ENCODE measurements at regions not wholly inside any gene's neighbourhood (a gene's known extent, or its start where the extent isn't known, plus 50 kb on each side); places are given as distances from the start of the nearest gene placed in this dataset.

DNA sequence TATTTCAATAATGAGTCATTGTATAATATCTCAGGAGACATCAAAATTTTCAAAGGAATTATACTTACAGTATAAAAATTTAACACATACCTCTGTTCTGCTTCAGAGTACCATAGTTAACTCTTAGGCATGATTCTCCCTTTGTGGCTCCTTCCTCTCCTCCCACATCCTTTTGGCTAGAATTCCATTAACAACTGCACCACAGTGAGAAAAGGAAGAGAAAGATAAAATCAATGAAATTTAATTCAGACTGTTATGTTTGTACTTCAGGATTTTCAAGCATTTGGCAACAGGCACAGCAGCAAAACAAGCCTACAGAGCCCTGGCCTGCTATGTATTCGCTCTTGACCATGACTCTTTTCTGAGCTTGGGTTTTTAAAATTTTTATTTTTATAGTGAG lies 57.2 kb upstream of the SGIP1 start:
- TF ChIP-seq, protein P1, sequence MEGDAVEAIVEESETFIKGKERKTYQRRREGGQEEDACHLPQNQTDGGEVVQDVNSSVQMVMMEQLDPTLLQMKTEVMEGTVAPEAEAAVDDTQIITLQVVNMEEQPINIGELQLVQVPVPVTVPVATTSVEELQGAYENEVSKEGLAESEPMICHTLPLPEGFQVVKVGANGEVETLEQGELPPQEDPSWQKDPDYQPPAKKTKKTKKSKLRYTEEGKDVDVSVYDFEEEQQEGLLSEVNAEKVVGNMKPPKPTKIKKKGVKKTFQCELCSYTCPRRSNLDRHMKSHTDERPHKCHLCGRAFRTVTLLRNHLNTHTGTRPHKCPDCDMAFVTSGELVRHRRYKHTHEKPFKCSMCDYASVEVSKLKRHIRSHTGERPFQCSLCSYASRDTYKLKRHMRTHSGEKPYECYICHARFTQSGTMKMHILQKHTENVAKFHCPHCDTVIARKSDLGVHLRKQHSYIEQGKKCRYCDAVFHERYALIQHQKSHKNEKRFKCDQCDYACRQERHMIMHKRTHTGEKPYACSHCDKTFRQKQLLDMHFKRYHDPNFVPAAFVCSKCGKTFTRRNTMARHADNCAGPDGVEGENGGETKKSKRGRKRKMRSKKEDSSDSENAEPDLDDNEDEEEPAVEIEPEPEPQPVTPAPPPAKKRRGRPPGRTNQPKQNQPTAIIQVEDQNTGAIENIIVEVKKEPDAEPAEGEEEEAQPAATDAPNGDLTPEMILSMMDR (conservative IDR thresholded peaks at IDR 0.05) = no peak
- Mint-ChIP-seq H3K36me3 (ENCODE audit: insufficient read depth in 1 of 3, low read depth in 3 of 3) (no peaks in the 10 kb centered on the region), H3K27ac (no peak overlapping the region), H3K9me3 (peaks cover 0 to 7% of the 10 kb centered on the region in 2 experiments; a peak in 2 of 5 replicates), H3K27me3 (ENCODE audit: low read depth) (no peaks in the 10 kb centered on the region), H3K4me3 (no peak overlapping the region), H3K4me1 (peaks cover 3 to 4% of the 10 kb centered on the region in 2 experiments; a peak in 1 of 4 replicates)
- Histone ChIP-seq H3K9me3 (ENCODE audit: control insufficient read depth, low read depth, low read length) (no peaks in the 10 kb centered on the region), H3K4me2 (ENCODE audit: insufficient read depth, insufficient read length, low read length) (no peak overlapping the region), H3K23ac (ENCODE audit: insufficient read length, low read depth, low read length) (no peak overlapping the region), H3K79me2 (ENCODE audit: insufficient read depth, low read length) (no peaks in the 10 kb centered on the region), H3K79me1 (ENCODE audit: insufficient read depth, low read depth, low read length, poor library complexity, severe bottlenecking) (no peaks in the 10 kb centered on the region), H2BK120ac (ENCODE audit: low read depth, low read length, poor library complexity, severe bottlenecking) (no peak overlapping the region), H3K23me2 (ENCODE audit: insufficient read length, low read depth, low read length, poor library complexity, severe bottlenecking) (no peaks in the 10 kb centered on the region), H3K4ac (ENCODE audit: low read depth, low read length) (no peak overlapping the region), H2AFZ (ENCODE audit: low read length) (no peak overlapping the region), H4K20me1 (ENCODE audit: control insufficient read depth, insufficient read depth, insufficient read length) (no peaks in the 10 kb centered on the region), H3K4me1 (ENCODE audit: insufficient read depth, low read length) (no peaks in the 10 kb centered on the region), H4K8ac (replicated peaks; ENCODE audit: insufficient read length, low read depth, low read length) (no peak overlapping the region), H2BK15ac (ENCODE audit: low read depth, low read length) (no peak overlapping the region), H2BK12ac (ENCODE audit: insufficient read length, low read depth, low read length) (no peak overlapping the region), H3K56ac (ENCODE audit: insufficient read length, low read depth, low read length) (no peak overlapping the region), H3K27ac (ENCODE audit: insufficient read length, low read depth, low read length) (no peak overlapping the region), H3K27me3 (ENCODE audit: insufficient read depth, low read length) (no peaks in the 10 kb centered on the region), H3T11ph (ENCODE audit: low read length) (no peak overlapping the region), H2AK5ac (ENCODE audit: insufficient read length, low read length) (no peak overlapping the region), H3K18ac (ENCODE audit: insufficient read length, low read depth, low read length) (no peak overlapping the region), H4K91ac (ENCODE audit: insufficient read length, low read depth, low read length) (no peak overlapping the region), H3K9ac (ENCODE audit: extremely low read depth, insufficient read length, low read length) (no peak overlapping the region), H2BK5ac (ENCODE audit: insufficient read length, low read length) (no peak overlapping the region), H2BK20ac (ENCODE audit: low read depth, low read length, poor library complexity, severe bottlenecking) (no peak overlapping the region), H4K5ac (ENCODE audit: insufficient read length, low read depth, low read length) (no peak overlapping the region), H3K14ac (ENCODE audit: insufficient read depth, low read length) (no peak overlapping the region)
- no peak for DNase-seq
- no CpG with 5 or more reads among the region's 1 CpG for WGBS (ENCODE audit: extremely low coverage, insufficient read length, low lambda C conversion rate)

Measured in H9 (cell line).